Stimulated activated naive CD8-positive, alpha-beta T cell treated with anti-CD3 and anti-CD28 coated beads, Interleukin-15, Interleukin-2, amounts not matched to agents 100 ng/mL and 50 ng/mL, for 24 hours (primary cell): ENCODE measurements at regions not wholly inside any gene's neighbourhood (a gene's known extent, or its start where the extent isn't known, plus 50 kb on each side); places are given as distances from the start of the nearest gene placed in this dataset.
"Not testable (repeated sequence)": the region's sequence is repeated elsewhere in the genome, so short reads cannot be mapped to it uniquely, and the experiment has no call there.

ENCODE experiments used
- H3K27ac Mint-ChIP-seq: one replicate; pipeline ENCODE4 v1.8.0; 2021; ENCODE audit warnings: mild to moderate bottlenecking, mixed read lengths
- H3K27me3 Mint-ChIP-seq: one replicate; pipeline ENCODE4 v1.8.0; 2021; ENCODE audit warnings: mixed read lengths
- H3K36me3 Mint-ChIP-seq: one replicate; pipeline ENCODE4 v1.8.0; 2021; ENCODE audit warnings: low read depth, mixed read lengths
- H3K4me1 Mint-ChIP-seq: one replicate; pipeline ENCODE4 v1.8.0; 2021; ENCODE audit warnings: low read depth, mixed read lengths
- H3K4me3 Mint-ChIP-seq: one replicate; pipeline ENCODE4 v1.8.0; 2021; ENCODE audit warnings: mild to moderate bottlenecking, mixed read lengths
- H3K9me3 Mint-ChIP-seq: one replicate; pipeline ENCODE4 v1.8.0; 2021; ENCODE audit warnings: mixed read lengths

- Mint-ChIP-seq H3K36me3 (no peaks in the 10 kb centered on the region), H3K4me1 (peaks cover 38% of the 10 kb centered on the region), H3K27ac (no peak overlapping the region), H3K4me3 (no peak overlapping the region), H3K27me3 (no peaks in the 10 kb centered on the region), H3K9me3 (no peaks in the 10 kb centered on the region)
These were observed 146.9 kb upstream of the ANK3 start for GRCh38 chr10:60536529-60537114.

GRCh38 chr10:60535427-60535826 is 145.8 kb upstream of the ANK3 start:
- H3K9me3 Mint-ChIP-seq: no peaks in the 10 kb centered on the region
- H3K4me3 Mint-ChIP-seq: no peak overlapping the region
- H3K27ac Mint-ChIP-seq: no peak overlapping the region
- no peaks in the 10 kb centered on the region for H3K36me3 Mint-ChIP-seq
- peaks cover 38% of the 10 kb centered on the region for H3K4me1 Mint-ChIP-seq
- H3K27me3 Mint-ChIP-seq: no peaks in the 10 kb centered on the region

GRCh38 chr10:60534761-60535389 is 145.2 kb upstream of the ANK3 start:
- H3K27me3 Mint-ChIP-seq: no peaks in the 10 kb centered on the region
- no peak overlapping the region for H3K27ac Mint-ChIP-seq
- H3K4me3 Mint-ChIP-seq: no peak overlapping the region
- peaks cover 38% of the 10 kb centered on the region for H3K4me1 Mint-ChIP-seq
- no peaks in the 10 kb centered on the region for H3K9me3 Mint-ChIP-seq
- no peaks in the 10 kb centered on the region for H3K36me3 Mint-ChIP-seq

GRCh38 chr10:60532696-60533468 is 143.2 kb upstream of the ANK3 start:
- H3K36me3 Mint-ChIP-seq: no peaks in the 10 kb centered on the region
- peaks cover 4% of the 10 kb centered on the region for H3K27me3 Mint-ChIP-seq
- H3K4me1 Mint-ChIP-seq: peaks cover 26% of the 10 kb centered on the region
- no peak overlapping the region for H3K4me3 Mint-ChIP-seq
- H3K27ac Mint-ChIP-seq: no peak overlapping the region
- no peaks in the 10 kb centered on the region for H3K9me3 Mint-ChIP-seq

GRCh38 chr10:60531006-60531405 is 141.3 kb upstream of the ANK3 start:
- Mint-ChIP-seq H3K4me1 (peaks cover 9% of the 10 kb centered on the region), H3K27me3 (peaks cover 4% of the 10 kb centered on the region), H3K36me3 (no peaks in the 10 kb centered on the region), H3K27ac (no peak overlapping the region), H3K4me3 (no peak overlapping the region), H3K9me3 (no peaks in the 10 kb centered on the region)

GRCh38 chr10:60527676-60528075 is 138.0 kb upstream of the ANK3 start:
- Mint-ChIP-seq H3K27ac (no peak overlapping the region), H3K27me3 (peaks cover 4% of the 10 kb centered on the region), H3K36me3 (no peaks in the 10 kb centered on the region), H3K4me1 (no peaks in the 10 kb centered on the region), H3K9me3 (peaks cover 4% of the 10 kb centered on the region), H3K4me3 (no peak overlapping the region)

- Mint-ChIP-seq H3K36me3 (no peaks in the 10 kb centered on the region), H3K4me3 (no peak overlapping the region), H3K27me3 (peaks cover 4% of the 10 kb centered on the region), H3K4me1 (peaks cover 7% of the 10 kb centered on the region), H3K9me3 (peaks cover 4% of the 10 kb centered on the region), H3K27ac (no peak overlapping the region)
These were observed 136.3 kb upstream of the ANK3 start for GRCh38 chr10:60525716-60526585.

GRCh38 chr10:60524541-60524940 is 134.9 kb upstream of the ANK3 start:
- Mint-ChIP-seq H3K4me1 (peaks cover 7% of the 10 kb centered on the region), H3K27me3 (peaks cover 4% of the 10 kb centered on the region), H3K36me3 (no peaks in the 10 kb centered on the region), H3K27ac (no peak overlapping the region), H3K9me3 (peaks cover 7% of the 10 kb centered on the region), H3K4me3 (no peak overlapping the region)

- H3K4me3 Mint-ChIP-seq, H3K4me1 Mint-ChIP-seq, H3K27ac Mint-ChIP-seq, H3K36me3 Mint-ChIP-seq, H3K9me3 Mint-ChIP-seq, H3K27me3 Mint-ChIP-seq: not testable (repeated sequence)
These were observed 133.7 kb upstream of the ANK3 start for GRCh38 chr10:60523371-60523770.

- Mint-ChIP-seq H3K9me3 (peaks cover 8% of the 10 kb centered on the region), H3K36me3 (no peaks in the 10 kb centered on the region), H3K27ac (no peak overlapping the region), H3K4me3 (no peak overlapping the region), H3K27me3 (no peaks in the 10 kb centered on the region), H3K4me1 (peaks cover 7% of the 10 kb centered on the region)
These were observed 132.9 kb upstream of the ANK3 start for GRCh38 chr10:60522617-60523016.

- Mint-ChIP-seq H3K9me3 (peaks cover 8% of the 10 kb centered on the region), H3K4me3 (no peak overlapping the region), H3K27ac (no peak overlapping the region), H3K27me3 (no peaks in the 10 kb centered on the region), H3K36me3 (no peaks in the 10 kb centered on the region), H3K4me1 (peaks cover 7% of the 10 kb centered on the region)
These were observed 132.3 kb upstream of the ANK3 start for GRCh38 chr10:60521974-60522405.

GRCh38 chr10:60518745-60519144 is 129.1 kb upstream of the ANK3 start:
- H3K27ac Mint-ChIP-seq: no peak overlapping the region
- no peaks in the 10 kb centered on the region for H3K27me3 Mint-ChIP-seq

GRCh38 chr10:60517805-60518204 is 128.1 kb upstream of the ANK3 start:
- H3K27me3 Mint-ChIP-seq: no peaks in the 10 kb centered on the region
- no peak overlapping the region for H3K27ac Mint-ChIP-seq
- no peak overlapping the region for H3K4me3 Mint-ChIP-seq
- peaks cover 7% of the 10 kb centered on the region for H3K4me1 Mint-ChIP-seq
- peaks cover 4% of the 10 kb centered on the region for H3K9me3 Mint-ChIP-seq
- H3K36me3 Mint-ChIP-seq: no peaks in the 10 kb centered on the region

More at GRCh38 chr10:60518745-60519144, 129.1 kb upstream of the ANK3 start:
- Mint-ChIP-seq H3K9me3 (peaks cover 4% of the 10 kb centered on the region), H3K4me3 (no peak overlapping the region), H3K4me1 (peaks cover 7% of the 10 kb centered on the region), H3K36me3 (no peaks in the 10 kb centered on the region)

- Mint-ChIP-seq H3K27ac (no peak overlapping the region), H3K4me3 (no peak overlapping the region), H3K36me3 (no peaks in the 10 kb centered on the region), H3K9me3 (no peaks in the 10 kb centered on the region), H3K27me3 (no peaks in the 10 kb centered on the region), H3K4me1 (no peaks in the 10 kb centered on the region)
These were observed 123.6 kb upstream of the ANK3 start for GRCh38 chr10:60513281-60513680.
